Stimulated activated naive CD8-positive, alpha-beta T cell treated with anti-CD3 and anti-CD28 coated beads, Interleukin-15, amount 100 ng/mL, for 72 hours (primary cell): ENCODE measurements at regions not wholly inside any gene's neighbourhood (a gene's known extent, or its start where the extent isn't known, plus 50 kb on each side); places are given as distances from the start of the nearest gene placed in this dataset.

Experiments
- ATAC-seq: fragments of 150-1000 bp; cut with Tn5 transposase; 2 replicates; pipeline ENCODE4 v1.10.0; 2021; ENCODE audit warnings: mild to moderate bottlenecking, moderate library complexity
- DNase-seq, 2 donors: peaks; one replicate each; pipeline ENCODE4 v3.0.0; 2021 to 2022
- H3K27ac Mint-ChIP-seq, 2 donors: one replicate each; pipeline ENCODE4 v1.8.0; 2022; ENCODE audit warnings: mild to moderate bottlenecking in 2 of 2, mixed read lengths in 2 of 2, moderate library complexity in 2 of 2
- H3K27me3 Mint-ChIP-seq: one replicate; pipeline ENCODE4 v1.8.0; 2022; ENCODE audit warnings: mixed read lengths
- H3K4me1 Mint-ChIP-seq: one replicate; pipeline ENCODE4 v1.8.0; 2022; ENCODE audit warnings: mild to moderate bottlenecking, mixed read lengths
- H3K4me3 Mint-ChIP-seq, 2 donors: one replicate each; pipeline ENCODE4 v1.8.0; 2022; ENCODE audit warnings: mild to moderate bottlenecking in 2 of 2, mixed read lengths in 2 of 2, moderate library complexity in 1 of 2
- H3K9me3 Mint-ChIP-seq, 2 donors: one replicate each; pipeline ENCODE4 v1.8.0; 2022; ENCODE audit warnings: mixed read lengths in 2 of 2

- Mint-ChIP-seq H3K27me3 (no peaks in the 10 kb centered on the region), H3K4me1 (peaks cover 78% of the 10 kb centered on the region), H3K9me3 (no peaks in the 10 kb centered on the region), H3K4me3 (no peak overlapping the region), H3K27ac (no peak overlapping the region)
- ATAC-seq (no peak), DNase-seq (no peak)
Measured at GRCh38 chr2:134146161-134146560, 107.7 kb upstream of the MGAT5 start.

- H3K27me3 Mint-ChIP-seq: no peaks in the 10 kb centered on the region
- ATAC-seq: no peak
- H3K4me1 Mint-ChIP-seq: peaks cover 73% of the 10 kb centered on the region
- H3K27ac Mint-ChIP-seq: no peak overlapping the region
- no peak overlapping the region for H3K4me3 Mint-ChIP-seq
- no peak for DNase-seq
- H3K9me3 Mint-ChIP-seq: no peaks in the 10 kb centered on the region
Measured at GRCh38 chr2:134146620-134147019, 107.3 kb upstream of the MGAT5 start.

- no peak overlapping the region for H3K4me3 Mint-ChIP-seq
- H3K9me3 Mint-ChIP-seq: peaks cover 0 to 5% of the 10 kb centered on the region in 2 donors
- DNase-seq (no peak), ATAC-seq (no peak)
- H3K27ac Mint-ChIP-seq: no peak overlapping the region
- H3K4me1 Mint-ChIP-seq: peaks cover 58% of the 10 kb centered on the region
- H3K27me3 Mint-ChIP-seq: no peaks in the 10 kb centered on the region
Measured at GRCh38 chr2:134148172-134148571, 105.7 kb upstream of the MGAT5 start.

GRCh38 chr2:134148843-134149472, 104.9 kb upstream of the MGAT5 start:
- Mint-ChIP-seq H3K4me3 (no peak overlapping the region), H3K9me3 (peaks cover 0 to 5% of the 10 kb centered on the region in 2 donors), H3K27me3 (no peaks in the 10 kb centered on the region), H3K4me1 (peaks cover 50% of the 10 kb centered on the region), H3K27ac (peak overlapping the region in 1 of 2 donors; percentile 20)
- ATAC-seq (no peak), DNase-seq (no peak)

GRCh38 chr2:134149904-134150303, 104.0 kb upstream of the MGAT5 start:
- Mint-ChIP-seq H3K9me3 (peaks cover 0 to 5% of the 10 kb centered on the region in 2 donors), H3K27me3 (no peaks in the 10 kb centered on the region), H3K4me1 (peaks cover 44% of the 10 kb centered on the region), H3K4me3 (no peak overlapping the region), H3K27ac (peak overlapping the region in 1 of 2 donors; percentile 94)
- DNase-seq: no peak
- no peak for ATAC-seq

- no peak for DNase-seq
- no peak overlapping the region for H3K4me3 Mint-ChIP-seq
- H3K27ac Mint-ChIP-seq: peak overlapping the region in 1 of 2 donors; percentile 56
- ATAC-seq: no peak
- H3K9me3 Mint-ChIP-seq: peaks cover 0 to 5% of the 10 kb centered on the region in 2 donors
- peaks cover 37% of the 10 kb centered on the region for H3K4me1 Mint-ChIP-seq
- H3K27me3 Mint-ChIP-seq: no peaks in the 10 kb centered on the region
Measured at GRCh38 chr2:134150760-134151159, 103.1 kb upstream of the MGAT5 start.

GRCh38 chr2:134152045-134153010, 101.5 kb upstream of the MGAT5 start:
- H3K4me3 Mint-ChIP-seq: no peak overlapping the region
- no peak for DNase-seq
- no peaks in the 10 kb centered on the region for H3K27me3 Mint-ChIP-seq
- peak overlapping the region; percentile 8 to 64 for H3K27ac Mint-ChIP-seq
- peaks cover 0 to 5% of the 10 kb centered on the region in 2 donors for H3K9me3 Mint-ChIP-seq
- H3K4me1 Mint-ChIP-seq: peaks cover 31% of the 10 kb centered on the region
- peak; percentile 64 for ATAC-seq

GRCh38 chr2:134153294-134153880, 100.5 kb upstream of the MGAT5 start:
- peaks cover 30% of the 10 kb centered on the region for H3K4me1 Mint-ChIP-seq
- DNase-seq (no peak), ATAC-seq (no peak)
- H3K27ac Mint-ChIP-seq: no peak overlapping the region
- no peaks in the 10 kb centered on the region for H3K27me3 Mint-ChIP-seq
- no peak overlapping the region for H3K4me3 Mint-ChIP-seq
- H3K9me3 Mint-ChIP-seq: peaks cover 0 to 5% of the 10 kb centered on the region in 2 donors

- DNase-seq: no peak
- Mint-ChIP-seq H3K9me3 (peaks cover 0 to 5% of the 10 kb centered on the region in 2 donors), H3K27me3 (no peaks in the 10 kb centered on the region), H3K4me3 (no peak overlapping the region), H3K27ac (no peak overlapping the region), H3K4me1 (peaks cover 30% of the 10 kb centered on the region)
- no peak for ATAC-seq
Measured at GRCh38 chr2:134154246-134154645, 99.6 kb upstream of the MGAT5 start.

- Mint-ChIP-seq H3K9me3 (peaks cover 0 to 5% of the 10 kb centered on the region in 2 donors), H3K4me3 (no peak overlapping the region), H3K27ac (no peak overlapping the region), H3K27me3 (no peaks in the 10 kb centered on the region), H3K4me1 (peaks cover 27% of the 10 kb centered on the region)
- DNase-seq (no peak), ATAC-seq (no peak)
Measured at GRCh38 chr2:134155134-134155533, 98.7 kb upstream of the MGAT5 start.

- Mint-ChIP-seq H3K27me3 (no peaks in the 10 kb centered on the region), H3K4me1 (peaks cover 55% of the 10 kb centered on the region), H3K9me3 (no peaks in the 10 kb centered on the region), H3K27ac (no peak overlapping the region), H3K4me3 (no peak overlapping the region)
- DNase-seq (no peak), ATAC-seq (no peak)
Measured at GRCh38 chr2:134158295-134158694, 95.6 kb upstream of the MGAT5 start.

GRCh38 chr2:134161170-134161547, 92.7 kb upstream of the MGAT5 start:
- Mint-ChIP-seq H3K27me3 (no peaks in the 10 kb centered on the region), H3K4me3 (no peak overlapping the region), H3K9me3 (no peaks in the 10 kb centered on the region), H3K4me1 (peaks cover 78% of the 10 kb centered on the region), H3K27ac (peak overlapping the region; percentile 41 to 48)
- peak; percentile 11 for ATAC-seq
- DNase-seq: no peak

- no peak for ATAC-seq
- peak overlapping the region in 1 of 2 donors; percentile 16 for H3K27ac Mint-ChIP-seq
- H3K4me1 Mint-ChIP-seq: peaks cover 90% of the 10 kb centered on the region
- no peak overlapping the region for H3K4me3 Mint-ChIP-seq
- H3K27me3 Mint-ChIP-seq: no peaks in the 10 kb centered on the region
- no peak for DNase-seq
- no peaks in the 10 kb centered on the region for H3K9me3 Mint-ChIP-seq
Measured at GRCh38 chr2:134163336-134163735, 90.5 kb upstream of the MGAT5 start.

- Mint-ChIP-seq H3K4me3 (no peak overlapping the region), H3K9me3 (no peaks in the 10 kb centered on the region), H3K27ac (peak overlapping the region in 1 of 2 donors; percentile 71), H3K4me1 (peaks cover 90% of the 10 kb centered on the region), H3K27me3 (no peaks in the 10 kb centered on the region)
- no peak for ATAC-seq
- DNase-seq: no peak
Measured at GRCh38 chr2:134164306-134164705, 89.6 kb upstream of the MGAT5 start.

- DNase-seq (no peak), ATAC-seq (no peak)
- H3K27me3 Mint-ChIP-seq: no peaks in the 10 kb centered on the region
- H3K4me3 Mint-ChIP-seq: no peak overlapping the region
- peak overlapping the region in 1 of 2 donors; percentile 49 for H3K27ac Mint-ChIP-seq
- H3K4me1 Mint-ChIP-seq: peaks cover 80% of the 10 kb centered on the region
- no peaks in the 10 kb centered on the region for H3K9me3 Mint-ChIP-seq
Measured at GRCh38 chr2:134167015-134167414, 86.9 kb upstream of the MGAT5 start.

GRCh38 chr2:134169788-134170187, 84.1 kb upstream of the MGAT5 start:
- ATAC-seq (peak; percentile 98), DNase-seq (peak; percentile 13 to 26)
- Mint-ChIP-seq H3K9me3 (no peaks in the 10 kb centered on the region), H3K4me1 (peaks cover 75% of the 10 kb centered on the region), H3K27me3 (no peaks in the 10 kb centered on the region), H3K4me3 (no peak overlapping the region), H3K27ac (no peak overlapping the region)
